Coronary artery (tissue), 2 donors: ENCODE measurements at regions not wholly inside any gene's neighbourhood (a gene's known extent, or its start where the extent isn't known, plus 50 kb on each side); places are given as distances from the start of the nearest gene placed in this dataset.
A peak's percentile ranks its signal among the peaks of the same experiment; 100 is the strongest.

Source experiments
- DNase-seq: peaks from one replicate; pipeline ENCODE4 v3.0.0-alpha.2; 2017; ENCODE audit warnings: low spot score
- H3K27ac ChIP-seq, 2 donors: fragments of 200-600 bp; sonication (generic); one replicate each; pipeline ENCODE4 v1.5.1; 2016 to 2019
- H3K4me3 ChIP-seq: fragments of 200-600 bp; sonication (generic); 2 replicates; pipeline ENCODE4 v1.5.1; 2016; ENCODE audit warnings: mild to moderate bottlenecking, moderate library complexity
- TF ChIP-seq, protein P1 (sequence below): fragments of 200-600 bp; sonication (generic); IDR thresholded peaks from one replicate; pipeline ENCODE4 v1.5.1; 2019; ENCODE audit warnings: antibody characterized with exemption

DNA sequence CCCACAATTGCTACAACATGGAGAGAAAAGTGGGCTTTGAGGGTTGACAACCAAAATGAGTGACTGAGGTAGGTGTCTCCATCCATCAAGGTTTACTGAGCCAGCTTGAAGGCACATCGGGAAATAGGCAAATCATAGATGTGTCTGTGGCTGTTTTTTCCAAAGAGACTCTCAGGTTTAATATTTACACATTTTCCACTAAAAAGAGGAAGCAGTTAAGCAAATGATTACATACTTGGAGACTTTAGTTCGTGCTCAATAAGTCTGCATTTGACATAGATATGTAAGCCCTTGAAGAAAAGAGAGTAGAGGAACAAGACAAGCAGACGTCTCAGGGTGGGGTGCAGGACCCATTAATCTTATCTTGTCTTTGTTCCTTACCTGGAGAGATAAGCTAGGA, 148.9 kb upstream of the COX10 start:
- DNase-seq, result no peak
- H3K27ac ChIP-seq, result no peak overlapping the region
- H3K4me3 ChIP-seq, result no peak overlapping the region
- TF ChIP-seq, protein P1, sequence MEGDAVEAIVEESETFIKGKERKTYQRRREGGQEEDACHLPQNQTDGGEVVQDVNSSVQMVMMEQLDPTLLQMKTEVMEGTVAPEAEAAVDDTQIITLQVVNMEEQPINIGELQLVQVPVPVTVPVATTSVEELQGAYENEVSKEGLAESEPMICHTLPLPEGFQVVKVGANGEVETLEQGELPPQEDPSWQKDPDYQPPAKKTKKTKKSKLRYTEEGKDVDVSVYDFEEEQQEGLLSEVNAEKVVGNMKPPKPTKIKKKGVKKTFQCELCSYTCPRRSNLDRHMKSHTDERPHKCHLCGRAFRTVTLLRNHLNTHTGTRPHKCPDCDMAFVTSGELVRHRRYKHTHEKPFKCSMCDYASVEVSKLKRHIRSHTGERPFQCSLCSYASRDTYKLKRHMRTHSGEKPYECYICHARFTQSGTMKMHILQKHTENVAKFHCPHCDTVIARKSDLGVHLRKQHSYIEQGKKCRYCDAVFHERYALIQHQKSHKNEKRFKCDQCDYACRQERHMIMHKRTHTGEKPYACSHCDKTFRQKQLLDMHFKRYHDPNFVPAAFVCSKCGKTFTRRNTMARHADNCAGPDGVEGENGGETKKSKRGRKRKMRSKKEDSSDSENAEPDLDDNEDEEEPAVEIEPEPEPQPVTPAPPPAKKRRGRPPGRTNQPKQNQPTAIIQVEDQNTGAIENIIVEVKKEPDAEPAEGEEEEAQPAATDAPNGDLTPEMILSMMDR, result no peak

DNA sequence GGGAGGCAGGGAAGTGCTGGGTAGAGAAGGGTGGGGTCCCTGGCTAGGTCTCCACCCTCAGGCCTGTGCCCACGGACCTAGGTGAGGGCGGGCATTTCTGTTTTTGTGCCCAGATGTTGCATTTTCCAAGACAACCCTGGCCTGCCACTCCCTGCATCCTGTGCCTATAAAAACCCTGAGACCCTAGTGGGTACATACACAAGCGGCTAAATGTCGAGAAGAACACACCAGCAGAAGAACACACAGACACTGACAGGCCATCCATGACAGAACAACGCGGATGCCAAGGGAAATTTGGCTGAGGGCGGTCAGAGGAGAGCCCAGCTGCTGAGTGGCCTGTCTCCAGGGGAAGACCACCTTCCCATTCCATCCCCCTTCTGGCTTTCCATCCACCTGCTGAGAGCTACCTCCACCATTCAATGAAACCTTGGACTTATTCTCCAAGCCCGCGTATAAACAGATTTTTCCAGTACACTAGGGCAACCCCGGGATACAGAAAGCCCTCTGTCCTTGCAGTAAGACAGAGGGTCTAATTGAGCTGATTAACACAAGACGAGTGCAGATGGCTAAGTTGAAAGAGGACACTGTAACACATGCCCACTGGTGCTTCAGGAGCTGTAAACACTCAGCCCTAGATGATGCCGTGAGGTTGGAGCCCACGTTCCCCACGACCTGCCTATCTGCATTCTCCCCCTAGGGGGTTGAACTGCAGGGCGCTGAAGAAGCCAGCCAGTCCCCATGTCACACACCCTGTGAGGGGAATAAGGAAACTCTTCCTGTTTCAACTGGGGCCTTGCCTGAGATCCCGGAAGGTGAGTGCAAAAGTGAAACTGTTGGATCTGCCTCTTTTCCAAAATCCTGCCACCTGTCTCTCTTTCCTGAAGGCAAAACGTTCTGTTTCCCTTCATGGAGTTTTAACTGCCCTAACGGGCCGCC, 147.2 kb upstream of the COX10 start:
- H3K27ac ChIP-seq, result no peak overlapping the region
- no peak for DNase-seq
- TF ChIP-seq, protein P1, result no peak
- no peak overlapping the region for H3K4me3 ChIP-seq

DNA sequence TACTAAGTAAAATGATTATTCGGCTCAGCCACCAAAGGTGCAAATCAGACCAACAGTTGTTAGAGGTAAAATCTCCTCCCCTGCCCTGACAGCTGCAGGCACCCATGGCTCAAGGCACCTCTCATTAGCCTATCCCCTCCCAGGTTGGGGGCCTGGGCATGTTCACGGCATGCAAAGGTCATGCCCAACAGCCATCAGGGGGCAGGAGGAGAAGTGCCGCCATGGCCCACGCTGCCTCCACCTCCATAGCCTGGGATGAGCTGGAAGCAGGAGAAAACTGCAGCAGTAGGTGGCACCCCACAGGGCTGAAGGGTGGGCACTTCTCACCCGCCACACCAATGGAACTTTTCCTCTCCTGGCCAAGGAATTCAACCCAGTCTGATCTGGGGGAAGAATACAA, 146.4 kb upstream of the COX10 start:
- TF ChIP-seq, protein P1, result no peak
- H3K4me3 ChIP-seq, result no peak overlapping the region
- H3K27ac ChIP-seq, result no peak overlapping the region
- no peak for DNase-seq

- TF ChIP-seq, protein P1, result no peak
- no peak overlapping the region for H3K27ac ChIP-seq
- H3K4me3 ChIP-seq, result no peak overlapping the region
- DNase-seq, result no peak
Measured at GRCh38 chr17:13925579-13925978, 143.7 kb upstream of the COX10 start.

DNA sequence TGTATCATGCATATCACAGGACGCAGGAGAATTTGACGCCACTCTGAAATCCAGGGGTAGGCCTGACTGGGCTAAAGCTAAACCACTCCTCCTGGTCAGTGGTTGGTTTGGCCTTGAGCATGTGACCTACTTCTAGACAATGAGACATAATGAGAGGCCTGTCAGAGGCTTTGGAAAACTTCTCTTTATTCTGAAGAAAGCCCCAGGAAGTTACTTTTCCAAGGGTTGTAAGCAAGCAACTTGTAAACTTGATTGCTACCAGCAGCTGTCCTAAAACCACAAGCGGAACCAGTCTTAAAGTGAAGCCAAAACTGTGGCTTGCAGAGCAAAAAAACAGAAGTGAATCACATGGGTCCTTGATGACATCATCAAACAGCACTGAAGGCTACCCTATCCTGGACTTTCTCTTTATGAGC, 138.2 kb upstream of the COX10 start:
- Histone ChIP-seq H3K4me3 (no peak overlapping the region), H3K27ac (peak overlapping the region in 1 of 2 donors; percentile 61)
- DNase-seq, result no peak
- TF ChIP-seq, protein P1, result no peak

DNA sequence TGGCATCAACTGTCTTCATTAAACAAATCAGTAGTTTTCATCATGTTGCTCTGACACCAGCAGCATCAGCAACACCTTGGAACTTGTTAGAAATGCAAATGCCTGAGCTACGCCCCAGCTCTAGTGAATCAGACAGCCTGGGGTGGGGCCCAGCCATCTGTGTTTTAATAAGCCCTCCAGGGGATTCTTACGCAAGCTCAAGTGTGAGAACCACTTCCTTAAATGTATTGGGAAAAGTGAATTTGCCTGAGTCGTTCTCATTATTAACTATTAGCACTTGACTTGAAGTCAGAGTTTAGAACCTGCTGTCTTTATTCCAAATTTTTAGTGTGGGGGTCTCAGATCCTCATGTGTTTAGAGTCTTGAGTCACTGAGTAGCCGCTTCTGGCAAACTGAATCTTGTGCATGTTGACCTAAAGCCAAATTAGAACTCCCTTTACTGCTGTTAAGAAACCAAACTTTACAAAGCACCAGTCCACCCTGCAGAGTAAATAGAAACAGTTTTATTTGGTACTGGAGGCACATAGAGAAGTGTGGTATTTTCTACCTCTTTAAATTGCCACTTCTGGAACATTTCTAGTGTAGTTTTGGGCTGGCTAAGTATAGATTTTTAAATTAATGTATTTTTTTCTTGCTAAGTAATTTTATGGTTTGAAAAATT, 137.4 kb upstream of the COX10 start:
- no peak for DNase-seq
- H3K27ac ChIP-seq, result peak overlapping the region in 1 of 2 donors; percentile 41
- no peak overlapping the region for H3K4me3 ChIP-seq
- TF ChIP-seq, protein P1, result no peak
